ENCODE measurements at regions not wholly inside any gene's neighbourhood (a gene's known extent, or its start where the extent isn't known, plus 50 kb on each side); places are given as distances from the start of the nearest gene placed in this dataset.
"Not testable (repeated sequence)": the region's sequence is repeated elsewhere in the genome, so short reads cannot be mapped to it uniquely, and the experiment has no call there.

- not testable (repeated sequence) for DNase-seq (ENCODE audit: low spot score)
Observed at GRCh38 chr21:14008436-14008835, 202.3 kb downstream of the LIPI start.

- DNase-seq (ENCODE audit: low spot score) = not testable (repeated sequence)
Observed at GRCh38 chr21:14008006-14008405, 202.7 kb downstream of the LIPI start.

- DNase-seq (ENCODE audit: low spot score) = not testable (repeated sequence)
Observed at GRCh38 chr21:14006144-14006543, 204.6 kb downstream of the LIPI start.

- not testable (repeated sequence) for DNase-seq (ENCODE audit: low spot score)
Observed at GRCh38 chr21:13986996-13987958, 223.5 kb downstream of the LIPI start.

- DNase-seq (ENCODE audit: low spot score) = not testable (repeated sequence)
Observed at GRCh38 chr21:13985865-13986863, 224.6 kb downstream of the LIPI start.

- DNase-seq (ENCODE audit: low spot score) = not testable (repeated sequence)
Observed at GRCh38 chr21:13985137-13985864, 225.5 kb downstream of the LIPI start.

GRCh38 chr21:13984728-13985127, 226.0 kb downstream of the LIPI start:
- DNase-seq (ENCODE audit: low spot score) = not testable (repeated sequence)

GRCh38 chr21:13981176-13982087, 229.3 kb downstream of the LIPI start:
- not testable (repeated sequence) for DNase-seq (ENCODE audit: low spot score)

GRCh38 chr21:13980115-13980662, 230.6 kb downstream of the LIPI start:
- not testable (repeated sequence) for DNase-seq (ENCODE audit: low spot score)

- not testable (repeated sequence) for DNase-seq (ENCODE audit: low spot score)
Observed at GRCh38 chr21:13979608-13980007, 231.1 kb downstream of the LIPI start.

- not testable (repeated sequence) for DNase-seq (ENCODE audit: low spot score)
Observed at GRCh38 chr21:13974582-13974981, 236.2 kb downstream of the LIPI start.

- DNase-seq (ENCODE audit: low spot score) = not testable (repeated sequence)
Observed at GRCh38 chr21:13969853-13970252, 240.9 kb downstream of the LIPI start.

GRCh38 chr21:13969002-13969401, 241.8 kb downstream of the LIPI start:
- not testable (repeated sequence) for DNase-seq (ENCODE audit: low spot score)

GRCh38 chr21:13963259-13963658, 247.5 kb downstream of the LIPI start:
- DNase-seq (ENCODE audit: low spot score) = not testable (repeated sequence)

GRCh38 chr21:13937236-13937635, 273.5 kb downstream of the LIPI start:
- DNase-seq (ENCODE audit: low spot score) = no peak

GRCh38 chr21:13936033-13936937, 274.5 kb downstream of the LIPI start:
- DNase-seq (ENCODE audit: low spot score) = not testable (repeated sequence)

GRCh38 chr21:13935396-13936032, 275.2 kb downstream of the LIPI start:
- not testable (repeated sequence) for DNase-seq (ENCODE audit: low spot score)

- not testable (repeated sequence) for DNase-seq (ENCODE audit: low spot score)
Observed at GRCh38 chr21:13934887-13935342, 275.8 kb downstream of the LIPI start.
